C4-2B (cell line): ENCODE measurements at regions not wholly inside any gene's neighbourhood (a gene's known extent, or its start where the extent isn't known, plus 50 kb on each side); places are given as distances from the start of the nearest gene placed in this dataset.

Experiments used
- H3K27ac ChIP-seq: fragments of 450-650 bp; 2 replicates; pipeline ENCODE4 v1.5.1; 2017
- CTCF ChIP-seq: fragments of 450-650 bp; conservative IDR thresholded peaks from 2 replicates; pipeline ENCODE4 v1.5.1; 2017; ENCODE audit warnings: mild to moderate bottlenecking
- ZFX ChIP-seq: fragments of 450-650 bp; IDR thresholded peaks from 2 replicates; pipeline ENCODE4 v1.6.1; 2017

GRCh38 chr1:165060285-165060793 lies 296.2 kb downstream of the LMX1A start:
- no peak overlapping the region for H3K27ac ChIP-seq
- no peak for TF ChIP-seq CTCF
- no peak for TF ChIP-seq ZFX

- H3K27ac ChIP-seq: no peak overlapping the region
- no peak for TF ChIP-seq ZFX
- TF ChIP-seq CTCF: no peak
Measured at GRCh38 chr1:165057956-165058355, 298.6 kb downstream of the LMX1A start.

GRCh38 chr1:165056914-165057313 lies 299.6 kb downstream of the LMX1A start:
- H3K27ac ChIP-seq: no peak overlapping the region
- TF ChIP-seq CTCF (no peak), ZFX (no peak)

GRCh38 chr1:165055581-165055980 lies 300.9 kb downstream of the LMX1A start:
- no peak for TF ChIP-seq ZFX
- no peak for TF ChIP-seq CTCF
- H3K27ac ChIP-seq: no peak overlapping the region

GRCh38 chr1:165054627-165055026 lies 301.9 kb downstream of the LMX1A start:
- no peak overlapping the region for H3K27ac ChIP-seq
- no peak for TF ChIP-seq ZFX
- TF ChIP-seq CTCF: no peak

GRCh38 chr1:165053351-165053750 lies 303.2 kb downstream of the LMX1A start:
- H3K27ac ChIP-seq: no peak overlapping the region
- TF ChIP-seq ZFX (no peak), CTCF (no peak)

GRCh38 chr1:165052936-165053335 lies 303.6 kb downstream of the LMX1A start:
- TF ChIP-seq ZFX (no peak), CTCF (no peak)
- H3K27ac ChIP-seq: no peak overlapping the region
